Osteoblast (primary cell): ENCODE measurements at regions not wholly inside any gene's neighbourhood (a gene's known extent, or its start where the extent isn't known, plus 50 kb on each side); places are given as distances from the start of the nearest gene placed in this dataset.

ENCODE experiments used
- DNase-seq: peaks from one replicate; pipeline ENCODE4 v3.0.0; 2011; ENCODE audit warnings: low spot score, mixed read lengths; ENCODE audit not compliant: insufficient read length; ENCODE audit errors: missing footprints
- H2AFZ ChIP-seq: 2 replicates; pipeline ENCODE4 v1.6.0; 2011; ENCODE audit warnings: mild to moderate bottlenecking, low read length
- H3K27ac ChIP-seq: 2 replicates; pipeline ENCODE4 v1.5.1; 2011; ENCODE audit warnings: mild to moderate bottlenecking, low read depth, low read length, moderate library complexity
- H3K27me3 ChIP-seq: 2 replicates; pipeline ENCODE4 v1.6.0; 2012; ENCODE audit warnings: mild to moderate bottlenecking, control low read depth, inconsistent platforms, low read length, moderate library complexity; ENCODE audit not compliant: insufficient read depth
- H3K36me3 ChIP-seq: 2 replicates; pipeline ENCODE4 v1.5.1; 2011; ENCODE audit warnings: mild to moderate bottlenecking, low read length, control low read depth, moderate library complexity; ENCODE audit not compliant: insufficient read depth
- H3K4me1 ChIP-seq: 2 replicates; pipeline ENCODE4 v1.5.1; 2011; ENCODE audit warnings: mild to moderate bottlenecking, low read length, control low read depth, moderate library complexity; ENCODE audit not compliant: insufficient read depth
- H3K4me2 ChIP-seq: 2 replicates; pipeline ENCODE4 v1.6.0; 2011; ENCODE audit warnings: mild to moderate bottlenecking, low read length; ENCODE audit not compliant: insufficient read depth
- H3K4me3 ChIP-seq: fragments of 200-600 bp; sonication (generic); 3 replicates; pipeline ENCODE4 v1.5.1; 2012; ENCODE audit warnings: mild to moderate bottlenecking, low read length, inconsistent platforms; ENCODE audit not compliant: insufficient read depth
- H3K79me2 ChIP-seq: 2 replicates; pipeline ENCODE4 v1.6.0; 2012; ENCODE audit warnings: mild to moderate bottlenecking, low read length, control low read depth, inconsistent platforms; ENCODE audit not compliant: insufficient read depth
- H3K9me3 ChIP-seq: 2 replicates; pipeline ENCODE4 v1.5.1; 2011; ENCODE audit warnings: low read depth, low read length, control low read depth
- H4K20me1 ChIP-seq: 2 replicates; pipeline ENCODE4 v1.6.0; 2012; ENCODE audit warnings: mild to moderate bottlenecking, low read length, control low read depth; ENCODE audit not compliant: insufficient read depth
- CTCF ChIP-seq: IDR thresholded peaks from 2 replicates; pipeline ENCODE4 v1.5.1; 2011; ENCODE audit warnings: mild to moderate bottlenecking, low read depth, low read length, moderate library complexity; ENCODE audit errors: extremely low read depth

GRCh38 chr10:83585686-83586085 is 553.6 kb upstream of the GHITM start:
- no peak for TF ChIP-seq CTCF
- H4K20me1 ChIP-seq, result no peaks in the 10 kb centered on the region
- H3K4me2 ChIP-seq, result no peak overlapping the region
- DNase-seq, result no peak
- no peak overlapping the region for H2AFZ ChIP-seq
- H3K79me2 ChIP-seq, result no peaks in the 10 kb centered on the region
- H3K4me1 ChIP-seq, result no peaks in the 10 kb centered on the region
- H3K27me3 ChIP-seq, result no peaks in the 10 kb centered on the region
- no peaks in the 10 kb centered on the region for H3K36me3 ChIP-seq
- no peak overlapping the region for H3K4me3 ChIP-seq
- no peak overlapping the region for H3K27ac ChIP-seq
- no peaks in the 10 kb centered on the region for H3K9me3 ChIP-seq

GRCh38 chr10:83592337-83592935 is 546.9 kb upstream of the GHITM start:
- H2AFZ ChIP-seq, result no peak overlapping the region
- H3K79me2 ChIP-seq, result no peaks in the 10 kb centered on the region
- DNase-seq, result no peak
- no peaks in the 10 kb centered on the region for H3K9me3 ChIP-seq
- H3K36me3 ChIP-seq, result no peaks in the 10 kb centered on the region
- TF ChIP-seq CTCF, result no peak
- H3K4me1 ChIP-seq, result no peaks in the 10 kb centered on the region
- H3K27ac ChIP-seq, result no peak overlapping the region
- no peak overlapping the region for H3K4me3 ChIP-seq
- H4K20me1 ChIP-seq, result no peaks in the 10 kb centered on the region
- H3K27me3 ChIP-seq, result no peaks in the 10 kb centered on the region
- no peak overlapping the region for H3K4me2 ChIP-seq

GRCh38 chr10:83603708-83604107 is 535.6 kb upstream of the GHITM start:
- no peaks in the 10 kb centered on the region for H3K27me3 ChIP-seq
- no peak for TF ChIP-seq CTCF
- H3K9me3 ChIP-seq, result peaks cover 2% of the 10 kb centered on the region
- DNase-seq, result no peak
- H2AFZ ChIP-seq, result no peak overlapping the region
- H4K20me1 ChIP-seq, result no peaks in the 10 kb centered on the region
- H3K4me3 ChIP-seq, result no peak overlapping the region
- H3K79me2 ChIP-seq, result no peaks in the 10 kb centered on the region
- H3K4me2 ChIP-seq, result no peak overlapping the region
- H3K4me1 ChIP-seq, result no peaks in the 10 kb centered on the region
- no peaks in the 10 kb centered on the region for H3K36me3 ChIP-seq
- H3K27ac ChIP-seq, result no peak overlapping the region

- H3K4me2 ChIP-seq, result no peak overlapping the region
- no peak overlapping the region for H3K27ac ChIP-seq
- H2AFZ ChIP-seq, result no peak overlapping the region
- no peaks in the 10 kb centered on the region for H3K36me3 ChIP-seq
- H3K4me1 ChIP-seq, result no peaks in the 10 kb centered on the region
- peaks cover 2% of the 10 kb centered on the region for H3K9me3 ChIP-seq
- H4K20me1 ChIP-seq, result no peaks in the 10 kb centered on the region
- H3K4me3 ChIP-seq, result no peak overlapping the region
- DNase-seq, result no peak
- no peaks in the 10 kb centered on the region for H3K79me2 ChIP-seq
- no peak for TF ChIP-seq CTCF
- no peaks in the 10 kb centered on the region for H3K27me3 ChIP-seq
Observed at GRCh38 chr10:83605783-83606630, 533.3 kb upstream of the GHITM start.
